ENCODE measurements at regions not wholly inside any gene's neighbourhood (a gene's known extent, or its start where the extent isn't known, plus 50 kb on each side); places are given as distances from the start of the nearest gene placed in this dataset.

DNA sequence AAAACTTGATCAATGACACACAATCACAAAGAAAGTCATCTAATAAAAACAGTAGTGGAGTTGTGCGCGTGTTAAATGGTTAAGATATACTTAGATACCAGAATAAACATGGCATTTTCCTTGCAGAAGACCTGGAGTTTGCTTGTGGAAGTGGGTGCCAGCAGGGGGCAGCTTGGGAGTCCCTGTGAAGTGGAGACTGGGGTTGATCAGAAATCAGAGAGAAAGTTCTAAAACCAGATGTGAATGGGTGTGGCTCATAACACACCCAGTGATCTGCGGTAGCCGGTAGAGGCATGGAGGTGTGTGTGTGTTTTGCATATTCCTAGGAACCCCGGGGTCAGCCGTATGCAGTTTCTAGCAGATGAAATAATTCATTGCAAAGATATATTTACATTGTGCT lies 300.1 kb upstream of the TRIB2 start:
- DNase-seq (ENCODE audit: low spot score) = peak; percentile 79

DNA sequence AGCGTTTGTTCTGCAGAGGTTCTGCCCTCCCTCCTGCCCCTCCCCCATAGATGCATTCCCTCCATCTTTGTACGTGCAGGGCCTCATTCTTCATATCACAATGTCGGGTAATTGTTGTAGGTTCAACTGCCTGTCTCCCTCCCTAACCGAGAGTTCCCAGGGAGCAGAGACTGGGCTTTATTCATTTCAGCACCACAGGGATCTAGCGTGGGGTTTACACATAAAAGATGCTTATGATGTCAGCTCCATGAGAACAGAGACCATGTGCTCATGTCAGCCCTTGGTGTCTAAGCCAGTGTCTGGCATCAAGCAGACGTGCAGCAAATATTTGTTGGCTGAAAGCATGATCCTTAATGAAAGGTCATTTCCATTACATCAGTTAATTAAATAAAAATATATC lies 298.9 kb upstream of the TRIB2 start:
- DNase-seq (ENCODE audit: low spot score) = no peak

DNA sequence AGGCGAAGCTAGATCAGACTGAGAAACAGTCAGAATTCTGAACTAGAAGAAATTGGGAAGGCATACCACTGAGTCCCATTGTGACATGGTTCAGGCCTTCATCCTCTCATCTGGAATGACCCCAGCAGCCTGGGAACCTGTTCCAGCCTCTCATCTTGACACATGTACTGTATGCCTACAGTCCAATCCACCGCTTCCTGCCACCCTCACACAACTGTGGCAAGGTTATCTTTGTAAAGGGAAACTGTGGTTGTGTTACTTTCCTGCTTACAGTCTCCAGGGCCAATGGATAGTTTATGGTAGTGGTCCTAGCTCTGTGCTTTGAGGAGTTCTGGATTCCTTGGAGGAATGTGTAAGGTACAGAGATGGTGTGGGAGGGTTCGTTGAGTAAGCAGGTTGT lies 296.9 kb upstream of the TRIB2 start:
- DNase-seq (ENCODE audit: low spot score) = no peak

DNA sequence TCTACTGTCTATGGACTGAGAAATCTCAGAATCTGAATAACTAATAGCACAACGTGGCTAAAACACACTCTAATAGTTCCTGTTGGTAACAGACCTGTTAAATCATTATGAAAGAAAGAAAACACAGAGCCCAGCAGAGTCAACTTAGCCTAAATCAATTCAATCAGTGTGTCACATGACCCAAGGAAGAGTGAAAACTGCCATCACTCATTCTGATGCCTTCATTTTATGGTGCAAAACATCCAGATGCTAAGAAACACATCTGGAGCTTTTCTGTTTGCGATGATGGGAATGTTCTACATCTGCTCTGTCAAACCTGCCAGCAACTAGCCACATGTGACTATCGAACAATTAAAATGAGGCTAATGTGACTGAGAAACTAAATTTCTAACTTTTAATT lies 295.7 kb upstream of the TRIB2 start:
- no peak for DNase-seq (ENCODE audit: low spot score)

DNA sequence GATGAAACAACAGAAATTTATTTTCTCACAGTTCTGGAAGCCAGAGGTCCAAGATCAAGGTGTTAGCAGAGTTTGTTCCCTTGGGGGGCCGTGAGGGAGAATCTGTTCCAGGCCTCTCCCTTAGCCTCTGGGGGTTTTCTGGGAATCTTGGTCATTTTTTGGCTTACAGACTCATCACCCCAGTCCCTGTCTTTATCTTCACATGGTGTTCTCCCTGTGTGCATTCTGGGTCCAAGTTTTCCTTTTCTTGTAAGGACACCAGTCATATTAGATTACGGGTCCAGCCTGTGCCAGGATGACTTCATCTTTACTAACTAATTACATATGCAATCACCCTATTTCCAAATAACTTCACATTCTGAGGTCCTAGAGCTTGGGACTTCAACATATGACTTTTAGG lies 292.5 kb upstream of the TRIB2 start:
- no peak for DNase-seq (ENCODE audit: low spot score)

DNA sequence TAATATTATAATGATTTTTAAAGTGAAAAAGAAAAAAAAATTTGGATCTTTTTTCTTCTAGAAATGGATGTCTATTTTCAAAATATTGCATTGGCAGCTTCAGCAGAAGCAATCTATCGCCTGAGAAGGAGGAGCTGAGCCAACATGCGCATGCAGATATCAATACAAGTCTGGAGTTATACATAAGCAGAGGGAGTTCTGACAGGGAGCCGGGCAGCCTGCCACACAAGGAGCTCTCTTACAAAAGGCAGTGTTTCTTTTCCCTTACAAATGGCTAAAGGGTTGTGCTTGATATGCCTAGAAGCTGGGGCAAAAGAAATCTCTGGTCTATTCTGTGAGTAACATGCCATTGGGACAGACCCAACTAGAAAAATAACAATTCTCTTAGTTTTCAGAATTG lies 291.9 kb upstream of the TRIB2 start:
- no peak for DNase-seq (ENCODE audit: low spot score)

DNA sequence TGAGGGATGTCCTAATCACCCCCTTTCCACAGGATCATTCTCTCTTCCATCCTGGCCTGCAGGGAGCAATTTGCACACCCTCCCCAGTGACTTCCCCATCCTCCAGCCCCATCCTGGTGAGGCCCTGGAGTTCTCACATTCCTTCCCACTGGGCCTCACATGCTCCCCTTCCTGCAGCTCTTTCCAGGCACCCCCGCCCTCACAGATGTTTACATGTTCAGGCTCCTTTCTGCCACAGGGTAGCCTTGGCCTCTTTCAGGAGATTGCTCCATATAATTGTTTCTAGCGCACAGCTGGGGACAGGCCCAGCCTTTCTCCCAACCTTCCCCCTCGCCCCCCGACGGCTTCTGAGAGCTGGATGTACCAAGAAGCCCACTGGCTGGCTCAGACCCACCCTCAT lies 288.4 kb upstream of the TRIB2 start:
- DNase-seq (ENCODE audit: low spot score) = no peak

DNA sequence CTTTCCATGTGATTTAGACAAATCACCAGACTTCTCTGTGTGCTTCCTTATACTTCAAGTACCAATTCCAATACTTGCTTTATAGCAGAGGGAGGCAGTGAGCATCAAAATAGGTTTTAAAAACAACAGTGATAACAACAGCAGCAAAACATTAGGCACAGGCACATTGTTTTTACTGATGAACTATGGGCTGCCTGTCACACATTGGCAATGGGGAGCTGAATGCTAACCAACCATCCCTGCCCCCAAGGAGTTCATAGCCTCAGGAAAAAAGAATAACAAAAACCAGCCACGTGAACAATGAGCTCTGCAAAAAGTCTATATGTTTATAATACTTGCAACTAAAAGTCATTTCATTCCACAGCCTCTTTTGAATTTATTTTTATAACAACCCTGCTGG lies 287.9 kb upstream of the TRIB2 start:
- no peak for DNase-seq (ENCODE audit: low spot score)

DNA sequence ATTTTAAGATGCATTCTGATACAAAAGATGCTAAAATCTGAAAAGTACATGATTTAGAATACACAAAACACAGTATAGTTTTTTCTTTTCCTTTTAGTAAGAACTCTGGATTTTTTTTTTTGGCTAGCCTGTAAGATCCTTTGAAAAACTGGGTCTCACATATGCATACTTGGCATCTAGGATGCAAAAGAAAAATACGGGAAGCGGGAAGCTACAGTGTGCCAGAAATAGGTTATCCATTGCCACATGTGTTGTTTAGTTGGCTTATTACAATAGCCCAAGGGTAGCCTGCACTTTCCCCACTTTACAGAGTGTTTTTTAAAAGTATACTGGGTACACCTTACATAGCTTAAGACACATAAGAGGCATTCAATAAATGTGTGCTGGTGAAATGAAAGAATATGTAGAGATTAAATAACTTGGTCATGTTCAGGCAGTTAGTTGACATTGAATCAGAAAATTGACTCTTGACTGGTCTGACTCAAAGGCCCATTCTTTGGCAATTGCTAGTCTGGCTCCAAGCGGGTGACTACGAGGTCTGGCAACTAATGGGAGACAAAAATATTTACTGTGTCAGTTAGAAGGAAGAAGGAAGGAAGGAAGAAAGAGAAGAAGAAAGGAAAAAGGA lies 286.8 kb upstream of the TRIB2 start:
- no peak for DNase-seq (ENCODE audit: low spot score)

DNA sequence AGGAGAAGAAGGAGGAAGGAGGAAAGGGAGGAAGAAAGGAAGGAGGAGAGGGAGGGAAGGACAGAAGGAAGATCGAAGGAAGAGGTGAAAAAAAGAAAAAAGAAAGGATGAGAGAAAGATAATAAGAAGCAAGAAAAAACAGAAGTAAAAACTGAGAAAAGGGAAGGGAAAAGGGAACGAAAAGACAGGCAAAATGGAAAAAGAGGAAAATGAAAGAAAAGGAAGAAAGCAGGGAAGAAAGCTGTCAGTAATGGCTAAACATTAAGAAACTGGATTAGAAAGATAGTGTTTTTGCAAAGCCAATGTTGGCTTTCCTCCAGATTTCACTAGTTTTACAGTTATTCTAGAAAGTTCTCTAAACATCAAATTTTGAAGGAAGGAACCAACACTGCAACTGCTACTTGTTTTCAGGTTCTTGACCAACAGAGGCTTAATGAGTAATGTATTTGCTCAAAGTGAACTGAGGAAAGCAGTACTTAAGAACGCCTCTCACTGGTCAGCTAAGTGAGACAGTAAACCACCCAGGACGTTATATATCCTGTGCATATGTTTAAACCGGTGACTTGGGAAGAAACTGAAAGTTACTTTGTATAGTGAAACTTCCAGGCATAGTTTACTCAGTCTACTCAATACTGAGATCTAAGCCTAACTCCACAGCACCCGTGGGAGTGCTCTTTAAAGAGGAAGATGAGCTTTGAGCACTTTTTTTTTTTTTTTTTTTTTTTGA lies 286.2 kb upstream of the TRIB2 start:
- DNase-seq (ENCODE audit: low spot score) = peak; percentile 24

DNA sequence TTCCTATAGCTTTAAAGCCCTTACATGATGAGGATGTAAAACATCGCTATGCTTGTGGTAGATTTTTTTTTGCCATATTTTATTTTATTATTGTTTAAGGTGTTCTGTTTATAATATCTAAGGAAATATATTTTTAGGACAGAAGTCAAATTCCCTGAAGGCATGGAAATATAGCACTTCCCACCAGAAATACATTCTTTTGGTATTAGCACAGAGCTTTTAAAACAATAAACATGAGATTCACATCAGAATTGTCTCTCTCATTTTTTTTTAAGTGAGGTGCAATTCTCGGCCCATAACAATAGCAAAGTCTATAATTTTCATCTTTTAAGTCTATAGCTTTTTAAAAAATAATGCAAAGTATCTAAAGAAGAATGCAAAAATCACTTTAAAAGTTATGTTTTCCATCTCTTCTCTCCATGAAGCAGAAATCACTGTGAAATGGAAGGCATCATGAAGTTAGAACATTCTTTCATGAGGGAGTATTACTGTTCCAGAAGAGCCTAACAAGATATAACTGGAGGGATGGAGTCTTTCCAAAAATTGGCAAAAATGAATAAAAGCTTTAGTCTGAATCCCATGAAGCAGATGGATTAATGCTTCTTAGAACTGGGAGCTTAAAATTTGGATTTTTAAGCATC lies 283.6 kb upstream of the TRIB2 start:
- DNase-seq (ENCODE audit: low spot score) = no peak

DNA sequence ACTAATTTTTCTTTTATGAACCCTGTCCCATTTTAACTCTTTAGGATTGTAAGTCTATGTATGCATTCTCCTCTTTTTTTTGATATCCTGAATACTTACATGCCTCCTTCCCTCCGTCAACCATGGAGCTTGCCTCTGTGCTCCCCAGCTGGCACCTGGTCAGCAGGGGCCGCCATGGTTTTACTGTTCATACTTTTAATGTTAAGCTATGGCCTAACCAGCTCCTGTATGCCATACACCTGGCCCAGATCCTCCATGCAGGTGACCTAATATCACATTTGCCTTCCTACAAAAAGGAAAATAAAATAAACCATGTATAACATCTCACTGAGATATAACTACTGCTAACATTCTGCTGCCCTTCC lies 283.1 kb upstream of the TRIB2 start:
- no peak for DNase-seq (ENCODE audit: low spot score)

DNA sequence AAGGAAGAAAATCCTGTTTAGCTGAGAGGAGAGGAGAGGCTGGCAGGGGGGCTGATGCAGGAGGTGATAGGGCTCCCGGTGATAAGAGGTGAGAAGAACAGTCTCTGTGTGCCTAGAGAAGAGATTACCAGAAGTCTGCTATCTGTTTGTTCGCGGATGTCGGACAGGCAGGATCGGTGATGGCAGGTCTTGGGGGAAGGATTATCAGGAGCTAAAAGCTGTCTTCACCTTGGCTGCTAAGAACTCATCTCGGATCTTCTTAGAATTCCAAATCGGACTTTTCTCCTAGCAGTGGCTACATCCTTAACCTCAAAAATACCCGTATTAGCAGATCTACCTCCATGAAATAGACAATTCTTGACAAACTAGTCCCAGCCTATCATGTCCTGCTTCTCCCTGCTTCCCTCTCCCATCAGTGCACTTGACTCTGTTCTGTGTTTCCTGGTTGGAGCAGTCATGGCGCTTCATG lies 282.1 kb upstream of the TRIB2 start:
- DNase-seq (ENCODE audit: low spot score) = no peak

DNA sequence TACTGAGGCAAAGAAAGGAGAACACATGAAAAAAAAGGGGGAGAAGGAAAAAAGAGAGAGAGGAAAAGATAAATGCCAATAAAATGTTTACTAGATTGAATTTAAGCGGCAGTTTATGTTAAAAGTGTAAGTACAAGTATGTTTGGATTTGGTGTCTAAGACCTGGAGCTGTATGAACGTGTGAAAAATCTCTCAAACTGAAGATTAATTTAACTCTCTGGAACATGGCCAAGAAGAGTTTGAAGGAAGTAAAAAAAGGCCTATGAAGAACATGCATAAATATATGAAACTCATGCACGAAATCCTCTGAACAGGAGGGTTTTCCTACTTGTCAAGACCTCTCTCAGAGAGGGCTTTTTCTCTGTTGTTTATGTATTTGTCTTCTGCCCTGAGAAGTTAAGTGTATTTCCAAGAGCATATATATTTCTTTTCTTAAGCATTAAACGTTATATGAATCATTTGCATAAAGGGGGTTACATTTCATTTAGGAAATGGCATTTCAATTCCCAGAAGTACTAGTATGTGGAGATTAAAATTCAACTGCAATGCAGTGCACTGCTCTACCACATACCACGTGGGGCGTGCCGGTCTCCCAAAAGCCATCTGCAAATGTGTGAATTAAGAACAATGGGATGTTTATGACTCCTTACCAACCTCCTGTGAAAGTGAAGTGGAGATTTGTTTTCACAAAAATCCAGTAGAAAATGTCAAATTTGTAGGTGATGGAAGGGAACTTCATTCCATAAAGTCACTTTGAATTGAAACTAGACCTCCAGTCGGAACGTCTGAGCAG lies 281.1 kb upstream of the TRIB2 start:
- DNase-seq (ENCODE audit: low spot score) = no peak

DNA sequence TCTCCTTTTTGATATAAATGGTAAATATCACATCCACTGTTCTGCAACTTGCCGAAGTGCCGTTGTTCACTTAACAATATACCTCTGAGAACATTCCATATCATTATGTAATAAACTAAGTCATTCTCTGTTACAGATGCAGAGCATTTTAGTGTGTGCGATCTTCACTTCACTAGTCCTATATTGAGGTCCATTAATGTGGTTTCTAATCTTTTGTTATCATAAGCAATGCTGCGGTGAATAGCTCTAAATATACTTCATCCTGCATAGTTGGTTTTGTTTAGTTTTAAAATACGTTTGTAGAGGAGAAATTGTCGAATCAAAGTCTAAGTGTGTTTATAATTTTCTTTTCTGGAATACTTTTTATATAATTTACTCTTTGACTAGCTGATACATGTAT lies 280.3 kb upstream of the TRIB2 start:
- DNase-seq (ENCODE audit: low spot score) = no peak

DNA sequence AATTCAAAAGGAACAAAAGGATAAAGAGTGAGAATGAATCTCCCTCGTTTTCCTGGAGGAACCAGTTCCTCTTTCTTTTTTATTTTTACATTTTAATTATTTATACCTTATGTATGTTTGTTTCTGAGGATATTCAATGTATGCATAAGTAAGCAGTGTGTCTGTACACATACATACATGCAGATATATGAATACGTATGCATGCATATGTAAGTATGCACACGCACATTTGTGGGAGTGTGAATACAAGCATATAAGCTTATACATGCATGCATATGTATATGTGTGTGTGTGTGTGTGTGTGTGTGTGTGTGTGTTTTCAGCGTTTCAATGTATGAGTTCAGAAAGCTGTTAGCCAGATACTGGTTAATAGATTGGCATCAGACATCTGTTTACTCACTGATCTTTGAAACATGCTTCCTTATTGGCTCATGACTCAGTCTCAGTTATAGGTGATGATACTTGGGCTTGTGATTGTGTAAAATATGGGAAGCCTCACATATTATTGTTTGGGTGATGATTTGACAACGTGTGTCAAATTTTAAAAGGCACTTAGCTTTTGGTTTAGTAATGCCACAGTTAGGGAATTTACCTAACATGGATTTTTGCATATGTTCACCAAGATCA lies 279.7 kb upstream of the TRIB2 start:
- DNase-seq (ENCODE audit: low spot score) = no peak

DNA sequence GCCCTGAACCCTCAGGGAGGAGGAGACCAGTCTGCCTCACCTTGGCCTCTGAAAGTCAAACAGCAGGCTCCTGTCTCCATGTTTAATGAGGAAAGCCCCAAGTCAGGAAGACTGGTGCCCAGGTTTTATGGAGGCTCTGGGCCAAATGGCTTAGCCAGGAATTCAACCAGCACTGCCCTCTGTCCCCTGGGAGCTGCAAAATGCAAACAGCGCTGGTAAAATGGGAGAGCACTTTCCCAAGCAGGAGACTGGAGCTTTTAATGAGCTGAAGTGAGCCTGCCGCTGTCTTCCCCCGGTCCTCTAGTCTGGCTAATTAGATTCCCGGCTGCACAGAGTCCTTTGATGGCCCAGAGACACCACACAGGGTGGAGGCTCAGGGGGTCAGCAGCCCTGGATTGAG lies 276.0 kb upstream of the TRIB2 start:
- DNase-seq (ENCODE audit: low spot score) = no peak

DNA sequence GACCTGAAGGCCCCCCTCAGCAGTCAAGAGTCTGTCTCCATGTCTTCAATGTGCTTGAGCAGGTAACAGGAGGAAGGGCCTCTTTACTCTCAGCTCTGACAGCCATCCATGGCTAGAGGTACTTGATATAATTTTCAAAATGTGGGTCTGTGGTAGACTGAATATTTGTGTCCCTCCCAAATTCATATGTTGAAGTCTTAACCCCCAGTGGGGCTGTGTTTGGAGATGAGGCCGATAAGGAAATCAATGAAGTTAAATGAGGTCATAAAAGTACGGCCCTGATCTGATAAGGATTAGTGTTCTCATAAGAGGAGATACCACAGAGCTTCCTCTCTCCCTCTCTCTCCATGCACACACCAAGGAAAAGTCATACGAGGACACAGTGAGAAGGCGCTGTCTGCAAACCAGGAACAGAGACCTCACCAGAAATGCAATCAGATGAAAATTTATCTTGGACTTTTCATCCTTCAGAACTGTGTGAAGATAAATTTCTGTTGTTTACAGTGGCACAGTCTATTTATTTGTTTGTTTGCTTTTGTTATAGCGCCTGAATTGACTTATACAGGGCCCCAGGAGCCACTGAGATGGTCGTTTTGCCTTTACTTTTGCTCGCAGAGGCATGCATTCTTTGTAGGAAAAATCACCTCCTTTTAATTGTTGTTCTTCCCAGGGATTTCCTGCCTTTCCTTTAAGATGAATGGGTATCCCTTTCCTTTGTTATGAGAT lies 274.8 kb upstream of the TRIB2 start:
- no peak for DNase-seq (ENCODE audit: low spot score)

DNA sequence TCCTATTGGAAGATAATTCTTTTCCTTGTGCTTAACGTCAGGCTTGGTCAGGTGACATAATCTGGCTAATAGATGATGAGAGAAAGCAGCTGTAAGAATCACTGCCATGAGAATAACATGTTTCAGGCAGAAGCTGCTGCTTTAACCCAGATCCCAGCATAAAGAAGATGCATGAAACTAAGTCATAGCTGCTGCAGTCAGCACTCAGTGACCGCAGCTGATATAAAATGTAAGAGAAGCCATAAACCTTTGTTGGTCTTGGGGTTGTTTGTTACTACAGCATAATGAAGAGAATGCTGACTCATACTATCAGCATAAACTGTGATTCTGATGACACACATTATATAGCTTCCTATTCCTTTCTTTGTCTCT lies 274.3 kb upstream of the TRIB2 start:
- peak; percentile 2 for DNase-seq (ENCODE audit: low spot score)

DNA sequence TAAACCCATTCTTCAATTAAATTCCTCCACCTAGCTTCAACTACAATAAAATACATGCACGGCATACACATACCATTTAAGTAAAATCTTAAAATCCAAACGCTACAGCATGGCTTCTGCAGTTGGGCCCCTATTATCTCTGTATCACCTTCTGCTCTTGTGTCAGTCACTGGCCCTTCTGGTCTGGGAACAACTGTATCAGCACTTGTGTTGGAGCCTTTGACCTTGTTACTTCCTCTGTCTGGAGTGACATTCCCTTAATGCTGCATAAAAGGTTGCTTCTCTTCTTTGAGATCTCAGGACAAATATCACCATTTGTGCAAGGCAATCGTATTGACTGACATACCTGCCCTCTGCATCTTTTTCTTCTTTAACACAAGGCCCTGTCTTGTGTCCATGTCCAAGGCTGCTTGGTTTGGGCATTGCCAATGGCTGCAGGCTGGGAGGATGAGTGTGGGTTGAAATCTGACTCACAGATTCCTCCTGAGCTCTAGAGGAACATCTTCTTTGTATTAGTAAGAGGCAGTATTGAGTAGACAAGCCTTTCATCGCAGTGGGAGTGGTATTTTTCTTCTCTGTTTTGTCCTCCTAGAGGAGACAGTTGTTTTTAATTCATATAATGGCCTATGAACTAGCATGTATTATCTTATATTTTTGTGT lies 267.8 kb upstream of the TRIB2 start:
- no peak for DNase-seq (ENCODE audit: low spot score)

DNA sequence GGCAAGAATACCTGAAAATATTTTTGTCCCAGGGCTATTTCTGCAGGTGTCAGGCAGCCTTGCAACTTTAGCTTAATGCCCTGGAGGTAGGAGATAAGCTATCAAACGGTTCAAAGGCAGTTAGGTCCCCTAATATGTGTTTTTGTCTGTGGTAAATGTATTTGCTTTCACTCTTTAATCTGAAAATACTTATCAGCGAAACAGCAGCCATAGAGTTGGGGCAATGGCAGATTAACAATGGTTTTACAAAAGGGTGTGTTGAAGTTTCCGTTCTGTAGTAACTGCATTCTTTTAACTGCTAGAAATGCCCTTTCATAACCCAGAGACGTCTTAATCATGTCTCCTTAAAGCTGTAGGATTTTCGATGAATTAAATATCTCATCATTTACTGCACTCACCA lies 265.0 kb upstream of the TRIB2 start:
- DNase-seq (ENCODE audit: low spot score) = peak; percentile 18
